ENCODE measurements at regions not wholly inside any gene's neighbourhood (a gene's known extent, or its start where the extent isn't known, plus 50 kb on each side); places are given as distances from the start of the nearest gene placed in this dataset.

- Histone ChIP-seq H3K27ac (ENCODE audit: low read length) (no peak overlapping the region), H3K9me3 (ENCODE audit: control insufficient read depth, insufficient read depth, low read length) (no peaks in the 10 kb centered on the region), H3K36me3 (ENCODE audit: control insufficient read depth, insufficient read depth, low read length) (no peaks in the 10 kb centered on the region), H3K4me1 (ENCODE audit: control insufficient read depth, insufficient read depth, low read length) (no peaks in the 10 kb centered on the region), H3K4me3 (ENCODE audit: low read length) (no peak overlapping the region), H3K27me3 (ENCODE audit: control insufficient read depth, insufficient read depth, low read length) (no peaks in the 10 kb centered on the region)
- no peak for DNase-seq (ENCODE audit: low read depth, low spot score)
- no CpG with 5 or more reads among the region's 7 CpGs for WGBS (ENCODE audit: insufficient coverage, insufficient read length)
These were observed 241.0 kb upstream of the IRX1 start for GRCh38 chr5:3354606-3355005.

- no CpG with 5 or more reads among the region's 7 CpGs for WGBS (ENCODE audit: insufficient coverage, insufficient read length)
- no peaks in the 10 kb centered on the region for H3K9me3 ChIP-seq (ENCODE audit: control insufficient read depth, insufficient read depth, low read length)
These were observed 242.1 kb upstream of the IRX1 start for GRCh38 chr5:3353561-3353960.

GRCh38 chr5:3352711-3353110, 242.9 kb upstream of the IRX1 start:
- no CpG with 5 or more reads among the region's 8 CpGs for WGBS (ENCODE audit: insufficient coverage, insufficient read length)
- H3K27me3 ChIP-seq (ENCODE audit: control insufficient read depth, insufficient read depth, low read length): no peaks in the 10 kb centered on the region

More at GRCh38 chr5:3353561-3353960, 242.1 kb upstream of the IRX1 start:
- DNase-seq (ENCODE audit: low read depth, low spot score): no peak
- Histone ChIP-seq H3K27ac (ENCODE audit: low read length) (no peak overlapping the region), H3K27me3 (ENCODE audit: control insufficient read depth, insufficient read depth, low read length) (no peaks in the 10 kb centered on the region), H3K4me3 (ENCODE audit: low read length) (no peak overlapping the region), H3K4me1 (ENCODE audit: control insufficient read depth, insufficient read depth, low read length) (no peaks in the 10 kb centered on the region), H3K36me3 (ENCODE audit: control insufficient read depth, insufficient read depth, low read length) (no peaks in the 10 kb centered on the region)

GRCh38 chr5:3351581-3352442, 243.8 kb upstream of the IRX1 start:
- Histone ChIP-seq H3K36me3 (ENCODE audit: control insufficient read depth, insufficient read depth, low read length) (no peaks in the 10 kb centered on the region), H3K9me3 (ENCODE audit: control insufficient read depth, insufficient read depth, low read length) (no peaks in the 10 kb centered on the region), H3K27ac (ENCODE audit: low read length) (no peak overlapping the region), H3K4me3 (ENCODE audit: low read length) (no peak overlapping the region), H3K4me1 (ENCODE audit: control insufficient read depth, insufficient read depth, low read length) (no peaks in the 10 kb centered on the region), H3K27me3 (ENCODE audit: control insufficient read depth, insufficient read depth, low read length) (no peaks in the 10 kb centered on the region)
- WGBS (ENCODE audit: insufficient coverage, insufficient read length): no CpG with 5 or more reads among the region's 10 CpGs
- DNase-seq (ENCODE audit: low read depth, low spot score): no peak

More at GRCh38 chr5:3352711-3353110, 242.9 kb upstream of the IRX1 start:
- no peaks in the 10 kb centered on the region for H3K4me1 ChIP-seq (ENCODE audit: control insufficient read depth, insufficient read depth, low read length)
- H3K27ac ChIP-seq (ENCODE audit: low read length): no peak overlapping the region
- H3K36me3 ChIP-seq (ENCODE audit: control insufficient read depth, insufficient read depth, low read length): no peaks in the 10 kb centered on the region
- no peak for DNase-seq (ENCODE audit: low read depth, low spot score)
- no peak overlapping the region for H3K4me3 ChIP-seq (ENCODE audit: low read length)
- no peaks in the 10 kb centered on the region for H3K9me3 ChIP-seq (ENCODE audit: control insufficient read depth, insufficient read depth, low read length)

GRCh38 chr5:3350781-3351180, 244.9 kb upstream of the IRX1 start:
- Histone ChIP-seq H3K27me3 (ENCODE audit: control insufficient read depth, insufficient read depth, low read length) (no peaks in the 10 kb centered on the region), H3K9me3 (ENCODE audit: control insufficient read depth, insufficient read depth, low read length) (no peaks in the 10 kb centered on the region), H3K27ac (ENCODE audit: low read length) (no peak overlapping the region), H3K4me3 (ENCODE audit: low read length) (no peak overlapping the region), H3K4me1 (ENCODE audit: control insufficient read depth, insufficient read depth, low read length) (no peaks in the 10 kb centered on the region), H3K36me3 (ENCODE audit: control insufficient read depth, insufficient read depth, low read length) (no peaks in the 10 kb centered on the region; the same call in 1 of the 2 replicates)
- no CpG with 5 or more reads among the region's 5 CpGs for WGBS (ENCODE audit: insufficient coverage, insufficient read length)
- DNase-seq (ENCODE audit: low read depth, low spot score): no peak

- Histone ChIP-seq H3K9me3 (ENCODE audit: control insufficient read depth, insufficient read depth, low read length) (no peaks in the 10 kb centered on the region), H3K36me3 (ENCODE audit: control insufficient read depth, insufficient read depth, low read length) (no peaks in the 10 kb centered on the region; the same call in 1 of the 2 replicates), H3K27me3 (ENCODE audit: control insufficient read depth, insufficient read depth, low read length) (no peaks in the 10 kb centered on the region), H3K4me1 (ENCODE audit: control insufficient read depth, insufficient read depth, low read length) (no peaks in the 10 kb centered on the region), H3K27ac (ENCODE audit: low read length) (no peak overlapping the region), H3K4me3 (ENCODE audit: low read length) (no peak overlapping the region)
- no peak for DNase-seq (ENCODE audit: low read depth, low spot score)
- no CpG with 5 or more reads among the region's 10 CpGs for WGBS (ENCODE audit: insufficient coverage, insufficient read length)
These were observed 245.7 kb upstream of the IRX1 start for GRCh38 chr5:3349704-3350565.

- H3K27ac ChIP-seq (ENCODE audit: low read length): no peak overlapping the region
- no peaks in the 10 kb centered on the region for H3K4me1 ChIP-seq (ENCODE audit: control insufficient read depth, insufficient read depth, low read length)
- no peaks in the 10 kb centered on the region for H3K27me3 ChIP-seq (ENCODE audit: control insufficient read depth, insufficient read depth, low read length)
- no peaks in the 10 kb centered on the region for H3K9me3 ChIP-seq (ENCODE audit: control insufficient read depth, insufficient read depth, low read length)
- H3K36me3 ChIP-seq (ENCODE audit: control insufficient read depth, insufficient read depth, low read length): no peaks in the 10 kb centered on the region; the same call in 1 of the 2 replicates
- WGBS (ENCODE audit: insufficient coverage, insufficient read length): no CpG with 5 or more reads among the region's 22 CpGs
- DNase-seq (ENCODE audit: low read depth, low spot score): no peak
- H3K4me3 ChIP-seq (ENCODE audit: low read length): no peak overlapping the region
These were observed 246.8 kb upstream of the IRX1 start for GRCh38 chr5:3348576-3349535.

- H3K27me3 ChIP-seq (ENCODE audit: control insufficient read depth, insufficient read depth, low read length): no peaks in the 10 kb centered on the region
- H3K4me1 ChIP-seq (ENCODE audit: control insufficient read depth, insufficient read depth, low read length): no peaks in the 10 kb centered on the region
- no peaks in the 10 kb centered on the region; the same call in 1 of the 2 replicates for H3K36me3 ChIP-seq (ENCODE audit: control insufficient read depth, insufficient read depth, low read length)
- no peak overlapping the region for H3K4me3 ChIP-seq (ENCODE audit: low read length)
- no peaks in the 10 kb centered on the region for H3K9me3 ChIP-seq (ENCODE audit: control insufficient read depth, insufficient read depth, low read length)
- DNase-seq (ENCODE audit: low read depth, low spot score): no peak
- no peak overlapping the region for H3K27ac ChIP-seq (ENCODE audit: low read length)
- no CpG with 5 or more reads among the region's 5 CpGs for WGBS (ENCODE audit: insufficient coverage, insufficient read length)
These were observed 247.9 kb upstream of the IRX1 start for GRCh38 chr5:3347741-3348140.

GRCh38 chr5:3346111-3346820, 249.4 kb upstream of the IRX1 start:
- H3K36me3 ChIP-seq (ENCODE audit: control insufficient read depth, insufficient read depth, low read length): no peaks in the 10 kb centered on the region; the same call in 1 of the 2 replicates
- no peak overlapping the region for H3K27ac ChIP-seq (ENCODE audit: low read length)
- H3K4me1 ChIP-seq (ENCODE audit: control insufficient read depth, insufficient read depth, low read length): no peaks in the 10 kb centered on the region
- H3K4me3 ChIP-seq (ENCODE audit: low read length): no peak overlapping the region
- WGBS (ENCODE audit: insufficient coverage, insufficient read length): no CpG with 5 or more reads among the region's 26 CpGs
- no peak for DNase-seq (ENCODE audit: low read depth, low spot score)
- H3K27me3 ChIP-seq (ENCODE audit: control insufficient read depth, insufficient read depth, low read length): no peaks in the 10 kb centered on the region
- H3K9me3 ChIP-seq (ENCODE audit: control insufficient read depth, insufficient read depth, low read length): no peaks in the 10 kb centered on the region

All from iPS DF 6.9 (cell line).